GM11168 (cell line): ENCODE measurements at regions not wholly inside any gene's neighbourhood (a gene's known extent, or its start where the extent isn't known, plus 50 kb on each side); places are given as distances from the start of the nearest gene placed in this dataset.

ENCODE experiments used
- in situ Hi-C: fragments of 300-500 bp; cut with MboI; formaldehyde crosslinking; loops from one replicate; pipeline ENCODE4 v1.12.0; 2022; ENCODE audit warnings: low sequenced_read_pairs; ENCODE audit not compliant: unreplicated experiment

DNA sequence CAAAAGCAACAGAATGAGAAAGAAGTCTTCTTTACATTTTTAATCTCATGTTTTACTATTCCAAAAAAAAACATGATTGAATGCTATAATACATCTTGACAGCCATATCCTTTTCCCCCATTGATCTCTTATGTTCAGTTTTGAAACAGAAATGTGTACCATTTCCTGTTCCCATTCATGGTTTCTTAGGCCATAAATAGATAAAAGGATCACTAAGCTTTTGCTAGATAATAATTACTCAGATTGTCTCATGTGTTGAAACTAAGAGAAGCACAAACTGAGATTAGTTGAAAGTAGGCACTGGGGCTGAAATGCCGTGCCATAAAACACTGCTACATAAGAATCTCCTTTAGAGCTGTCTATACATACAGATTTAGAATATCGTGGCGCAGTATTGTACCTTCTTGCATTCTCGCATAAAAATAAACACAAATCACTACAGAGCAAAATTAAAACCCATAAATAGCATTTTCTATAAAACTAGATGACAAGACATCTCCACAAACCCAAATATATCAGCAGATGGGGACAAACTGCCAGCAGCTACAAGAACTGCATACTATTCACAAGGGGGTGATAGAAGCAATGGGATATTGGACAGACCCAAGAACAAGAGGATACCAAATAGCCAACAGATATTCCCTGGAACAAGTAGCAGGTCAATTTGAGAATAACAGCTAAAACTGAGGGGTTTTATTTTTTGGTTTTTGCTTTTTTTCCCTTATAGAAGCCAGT, 405.3 kb upstream of the PRMT6 start:
- in situ Hi-C loops: no loop called here

GRCh38 chr1:106659490-106660244, 396.8 kb upstream of the PRMT6 start:
- in situ Hi-C loops: no loop called here

GRCh38 chr1:106675558-106675957, 380.9 kb upstream of the PRMT6 start:
- in situ Hi-C loops: no loop called here

DNA sequence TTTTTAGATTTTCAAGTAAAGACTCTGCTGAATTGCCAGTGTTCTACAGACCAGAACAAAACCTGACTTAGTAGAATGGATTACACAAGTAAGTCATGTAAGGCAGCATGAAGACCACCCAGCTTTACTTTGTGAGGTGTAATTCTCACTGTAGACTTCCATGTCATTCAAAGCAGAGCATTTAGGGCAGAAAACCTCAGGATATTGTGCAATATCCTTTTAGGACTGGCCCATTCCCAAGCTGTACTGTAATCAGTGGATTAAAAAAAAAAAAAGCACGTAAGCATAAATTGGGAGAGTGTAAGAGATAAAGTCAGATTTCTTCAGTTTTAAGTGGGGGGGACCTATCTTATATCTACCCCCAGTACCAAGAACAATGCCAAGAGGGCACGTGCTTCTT, 380.5 kb upstream of the PRMT6 start:
- in situ Hi-C loops: no loop called here

DNA sequence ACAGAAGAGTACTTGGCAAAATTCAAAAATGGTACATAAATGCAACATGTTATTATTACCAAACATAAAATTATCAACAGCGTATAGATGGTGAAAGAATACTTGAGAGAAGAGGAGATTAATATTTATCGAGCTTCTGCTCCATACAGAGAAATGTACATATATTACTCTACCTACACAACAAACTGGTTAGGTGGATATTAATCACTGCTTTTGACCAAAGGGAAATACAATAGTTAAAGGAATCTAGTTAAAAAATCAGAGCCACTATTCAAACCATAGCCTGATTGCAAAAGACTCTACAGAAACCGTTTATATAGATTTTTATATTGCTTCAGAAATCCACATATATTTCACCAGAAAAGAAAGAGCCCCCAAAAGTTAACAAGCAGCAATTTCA, 379.3 kb upstream of the PRMT6 start:
- in situ Hi-C loops: no loop called here

DNA sequence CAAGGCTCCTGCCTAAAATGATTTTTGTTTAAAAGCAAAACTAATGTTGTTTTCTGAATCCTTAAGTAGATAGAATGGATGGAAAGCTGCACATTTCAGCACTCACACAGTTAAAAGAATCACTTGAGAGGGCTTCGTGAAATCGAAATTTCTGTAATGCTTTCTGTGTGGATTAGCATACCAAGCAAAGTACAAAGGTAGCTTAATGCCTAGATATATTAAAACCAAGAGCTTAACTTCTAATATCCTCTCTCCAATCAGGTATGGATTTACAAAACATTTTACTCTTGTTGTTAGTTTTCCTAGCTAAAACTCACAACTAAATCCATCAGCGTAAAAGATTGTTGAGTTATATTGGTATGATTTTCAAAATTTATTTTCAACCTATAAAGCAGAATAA, 378.8 kb upstream of the PRMT6 start:
- in situ Hi-C loops: no loop called here

- in situ Hi-C loops: no loop called here
These were observed 378.0 kb upstream of the PRMT6 start for GRCh38 chr1:106678279-106679050.

GRCh38 chr1:106680216-106680615, 376.3 kb upstream of the PRMT6 start:
- in situ Hi-C loops: no loop called here

- in situ Hi-C loops: no loop called here
These were observed 375.6 kb upstream of the PRMT6 start for GRCh38 chr1:106680776-106681344.

DNA sequence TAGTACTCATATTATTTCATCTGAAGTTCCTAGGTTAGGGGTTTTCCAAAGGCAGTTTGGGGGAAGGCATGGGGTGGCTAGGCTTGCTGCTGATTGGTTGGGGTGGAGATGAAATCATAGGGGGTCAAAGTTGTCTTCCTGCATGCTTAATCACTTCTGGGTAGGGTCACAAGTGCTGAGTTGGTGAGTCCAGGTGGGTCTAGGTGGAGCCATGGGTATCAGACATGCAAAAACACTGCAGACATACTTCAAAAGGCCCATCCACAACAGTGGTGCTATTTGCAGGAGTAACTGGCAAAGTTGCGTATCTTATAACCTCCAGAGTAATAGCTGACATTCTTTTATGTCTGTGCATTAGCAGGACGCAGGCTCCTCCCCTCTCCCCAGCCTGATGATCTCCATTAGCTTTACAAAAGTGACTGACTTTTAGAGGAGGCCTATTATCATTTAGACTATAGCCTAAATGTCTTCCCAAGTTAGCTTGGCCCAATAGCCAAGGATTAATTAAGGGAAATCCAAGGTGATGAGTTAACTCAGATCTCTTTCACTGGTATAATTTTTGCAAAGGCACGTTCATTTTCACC, 374.4 kb upstream of the PRMT6 start:
- in situ Hi-C loops: no loop called here

DNA sequence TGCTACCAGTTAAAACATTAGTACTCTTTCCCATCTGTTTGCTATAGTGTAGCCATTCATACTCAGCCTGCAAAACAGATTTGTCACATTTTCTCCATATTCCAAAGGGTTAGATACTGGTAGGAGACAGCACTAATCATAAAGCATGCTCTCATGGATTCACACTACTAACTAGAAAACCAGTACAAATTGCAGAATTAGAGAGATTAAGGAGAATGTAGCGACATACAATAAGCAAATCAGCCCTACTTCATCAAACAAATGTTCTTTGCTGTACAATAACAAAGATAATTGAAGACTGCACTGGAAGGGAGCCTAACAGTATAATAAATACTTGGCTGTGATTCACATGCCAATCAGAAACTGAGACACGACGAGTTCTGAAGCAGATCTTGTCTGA, 368.0 kb upstream of the PRMT6 start:
- in situ Hi-C loops: no loop called here

GRCh38 chr1:106698660-106699059, 357.8 kb upstream of the PRMT6 start:
- in situ Hi-C loops: no loop called here

GRCh38 chr1:106699433-106699832, 357.0 kb upstream of the PRMT6 start:
- in situ Hi-C loops: no loop called here

GRCh38 chr1:106700211-106700610, 356.3 kb upstream of the PRMT6 start:
- in situ Hi-C loops: no loop called here

GRCh38 chr1:106705971-106706370, 350.5 kb upstream of the PRMT6 start:
- in situ Hi-C loops: no loop called here

DNA sequence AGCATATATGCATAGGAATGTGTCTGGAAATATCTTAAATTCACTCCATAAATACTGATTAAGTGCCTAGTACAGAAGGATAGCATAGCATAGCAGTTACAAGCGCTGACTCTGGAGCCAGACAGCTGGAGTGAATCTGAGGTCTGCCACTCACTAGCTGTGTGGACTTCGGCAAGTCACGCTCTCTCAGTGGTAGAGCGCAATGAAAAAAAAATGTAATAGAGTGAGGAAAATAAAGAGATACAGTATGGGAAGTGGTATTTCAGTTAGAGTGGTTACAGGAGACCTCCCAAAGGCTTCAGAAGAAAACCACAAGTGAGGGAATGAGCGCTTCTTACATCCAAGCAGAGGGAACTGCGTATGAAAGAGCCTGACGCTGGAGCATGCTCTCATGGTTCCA, 338.9 kb upstream of the PRMT6 start:
- in situ Hi-C loops: no loop called here

DNA sequence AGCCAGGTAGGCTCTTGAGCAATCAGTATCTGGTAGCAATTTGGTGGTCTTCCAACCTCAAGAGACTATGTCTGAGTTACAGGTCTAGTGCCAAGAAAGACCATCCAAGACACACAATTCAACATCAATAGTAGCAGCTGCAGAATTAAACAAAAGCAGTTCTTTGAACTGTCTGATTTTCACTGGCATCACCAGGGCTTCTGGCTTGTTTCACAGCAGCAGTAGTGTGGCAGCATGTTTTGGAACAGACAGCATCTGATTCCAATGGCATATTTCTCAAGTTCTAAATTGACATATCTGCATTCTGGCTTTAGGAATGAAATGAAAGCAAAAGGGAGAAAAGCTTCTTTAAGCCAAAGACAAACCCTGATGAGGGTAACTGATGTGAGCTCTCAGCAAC, 334.7 kb upstream of the PRMT6 start:
- in situ Hi-C loops: no loop called here

GRCh38 chr1:106722466-106722865, 334.0 kb upstream of the PRMT6 start:
- in situ Hi-C loops: no loop called here

DNA sequence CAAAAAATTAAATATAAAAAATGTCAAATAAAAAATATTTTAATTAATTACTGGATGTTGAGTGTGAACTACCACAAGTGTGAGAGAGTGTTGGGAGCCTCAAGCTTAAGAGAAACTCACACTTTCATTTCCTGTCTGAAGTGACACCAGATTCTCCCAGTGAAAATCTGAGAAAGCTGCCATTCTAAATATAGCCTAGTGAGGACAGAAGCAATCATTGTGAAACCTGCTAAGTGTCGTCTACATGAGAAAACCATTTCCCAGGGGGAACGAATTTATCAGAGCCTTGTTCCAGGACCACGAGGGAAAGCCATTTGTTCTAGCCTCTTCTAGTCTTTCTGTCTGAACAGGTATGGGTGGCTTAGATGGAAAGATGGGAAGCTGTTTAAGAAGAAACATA, 329.3 kb upstream of the PRMT6 start:
- in situ Hi-C loops: no loop called here

- in situ Hi-C loops: no loop called here
These were observed 309.9 kb upstream of the PRMT6 start for GRCh38 chr1:106746448-106747085.
